ENCODE measurements at regions not wholly inside any gene's neighbourhood (a gene's known extent, or its start where the extent isn't known, plus 50 kb on each side); places are given as distances from the start of the nearest gene placed in this dataset.

DNA sequence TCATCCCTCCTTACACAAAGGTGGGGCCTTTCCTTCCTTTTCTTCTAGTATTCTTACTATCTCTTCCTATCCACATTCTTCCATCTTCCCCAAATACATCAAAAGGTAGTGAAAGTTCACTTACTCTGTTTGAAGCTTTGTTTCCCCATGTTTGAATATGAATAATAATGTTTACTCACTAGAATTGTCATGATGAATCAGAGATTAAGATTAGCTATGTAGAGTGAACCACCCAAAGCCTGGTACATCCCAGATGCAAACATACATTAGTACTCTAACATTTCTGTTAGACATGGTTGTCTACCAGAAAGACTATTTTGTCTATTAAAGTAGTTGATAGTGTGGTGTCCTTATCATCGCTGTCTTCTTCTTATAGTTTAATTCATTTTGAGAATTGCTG is 327.1 kb upstream of the TBC1D5 start:
- Histone ChIP-seq H3K27me3 (ENCODE audit: insufficient read depth, low read length) (no peaks in the 10 kb centered on the region), H3K23ac (ENCODE audit: low read length) (no peak overlapping the region), H2AK5ac (ENCODE audit: low read length) (no peak overlapping the region), H4K8ac (ENCODE audit: low read depth, low read length) (no peak overlapping the region), H4K91ac (ENCODE audit: low read depth, low read length) (no peak overlapping the region), H3K79me1 (ENCODE audit: low read length) (no peaks in the 10 kb centered on the region), H2BK12ac (ENCODE audit: low read length) (no peak overlapping the region), H3K79me2 (ENCODE audit: control insufficient read depth, insufficient read depth, low read length, poor library complexity) (no peaks in the 10 kb centered on the region), H2BK5ac (ENCODE audit: low read depth, low read length, poor library complexity) (no peak overlapping the region), H3K14ac (ENCODE audit: low read length) (no peak overlapping the region), H3K36me3 (ENCODE audit: control insufficient read depth in 1 of 2, insufficient read depth in 2 of 2, low read length in 2 of 2) (peaks cover 0 to 2% of the 10 kb centered on the region in 2 experiments), H2BK120ac (ENCODE audit: insufficient read depth, low read length, poor library complexity) (no peak overlapping the region), H3K4me1 (ENCODE audit: control insufficient read depth in 1 of 2, insufficient read depth in 2 of 2, low read length in 2 of 2) (no peaks in the 10 kb centered on the region), H3K27ac (ENCODE audit: low read depth, low read length) (no peak overlapping the region), H3K4me2 (ENCODE audit: low read length) (no peak overlapping the region), H3K4ac (ENCODE audit: low read depth, low read length) (no peak overlapping the region), H3K9me3 (ENCODE audit: insufficient read depth, low read depth, low read length) (no peaks in the 10 kb centered on the region), H3K9ac (ENCODE audit: low read length) (no peak overlapping the region), H3K4me3 (ENCODE audit: low read depth, low read length) (no peak overlapping the region), H4K12ac (ENCODE audit: low read depth, low read length) (no peak overlapping the region), H3K18ac (ENCODE audit: low read length) (no peak overlapping the region), H2AFZ (ENCODE audit: insufficient read depth, low read length, poor library complexity) (no peak overlapping the region)
- no peak for DNase-seq
- no CpG with 5 or more reads among the region's 1 CpG for WGBS (ENCODE audit: extremely low coverage, insufficient coverage, insufficient read length)

DNA sequence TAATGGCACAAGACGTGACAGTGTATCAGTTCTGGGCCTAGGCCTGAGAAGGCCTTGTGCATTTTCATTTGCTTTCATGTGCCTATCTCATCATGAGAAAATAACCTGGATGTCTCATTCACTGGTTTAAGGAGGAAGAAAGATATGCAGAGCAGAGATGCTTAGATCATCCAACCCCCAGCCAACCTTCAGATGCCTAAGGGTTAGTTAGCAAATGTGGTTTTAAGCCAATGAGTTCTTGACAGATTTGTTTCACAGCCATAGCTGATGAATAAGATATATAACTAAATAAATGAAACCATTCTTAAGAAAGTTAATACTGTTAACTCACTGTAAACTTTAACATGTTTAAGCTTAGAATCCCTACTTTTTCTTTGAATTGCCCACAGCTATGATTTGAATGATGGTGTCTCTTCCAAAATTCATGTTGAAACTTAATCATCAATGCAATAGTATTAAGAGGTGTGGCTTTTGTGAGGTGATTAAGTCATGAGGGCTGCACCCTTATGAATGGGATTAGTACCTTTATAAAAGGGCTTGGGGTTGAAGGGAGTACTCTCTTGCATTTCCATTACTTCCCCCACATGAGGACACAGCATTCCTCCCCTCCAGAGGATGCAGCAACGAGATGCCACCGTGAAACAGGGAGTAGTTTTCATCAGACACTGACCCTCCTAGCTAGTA is 324.6 kb upstream of the TBC1D5 start:
- Histone ChIP-seq H3K4me3 (ENCODE audit: low read depth, low read length) (no peak overlapping the region), H3K79me2 (ENCODE audit: control insufficient read depth, insufficient read depth, low read length, poor library complexity) (no peaks in the 10 kb centered on the region), H2BK12ac (ENCODE audit: low read length) (no peak overlapping the region), H3K18ac (ENCODE audit: low read length) (no peak overlapping the region), H3K9ac (ENCODE audit: low read length) (no peak overlapping the region), H3K4me1 (ENCODE audit: control insufficient read depth in 1 of 2, insufficient read depth in 2 of 2, low read length in 2 of 2) (no peaks in the 10 kb centered on the region), H3K4ac (ENCODE audit: low read depth, low read length) (no peak overlapping the region), H3K4me2 (ENCODE audit: low read length) (no peak overlapping the region), H3K27me3 (ENCODE audit: insufficient read depth, low read length) (no peaks in the 10 kb centered on the region), H4K91ac (ENCODE audit: low read depth, low read length) (no peak overlapping the region), H4K12ac (ENCODE audit: low read depth, low read length) (no peak overlapping the region), H3K14ac (ENCODE audit: low read length) (no peak overlapping the region), H3K36me3 (ENCODE audit: control insufficient read depth in 1 of 2, insufficient read depth in 2 of 2, low read length in 2 of 2) (peaks cover 0 to 2% of the 10 kb centered on the region in 2 experiments), H3K27ac (ENCODE audit: low read depth, low read length) (no peak overlapping the region), H4K8ac (ENCODE audit: low read depth, low read length) (no peak overlapping the region), H2BK120ac (ENCODE audit: insufficient read depth, low read length, poor library complexity) (no peak overlapping the region), H2AK5ac (ENCODE audit: low read length) (no peak overlapping the region), H3K79me1 (ENCODE audit: low read length) (no peaks in the 10 kb centered on the region), H2AFZ (ENCODE audit: insufficient read depth, low read length, poor library complexity) (no peak overlapping the region), H3K23ac (ENCODE audit: low read length) (peak overlapping the region; percentile 2), H3K9me3 (ENCODE audit: insufficient read depth, low read depth, low read length) (no peaks in the 10 kb centered on the region), H2BK5ac (ENCODE audit: low read depth, low read length, poor library complexity) (no peak overlapping the region)
- DNase-seq: no peak
- WGBS (ENCODE audit: extremely low coverage, insufficient coverage, insufficient read length): no CpG with 5 or more reads among the region's 3 CpGs

GRCh38 chr3:18064586-18064985 is 322.2 kb upstream of the TBC1D5 start:
- H2AFZ ChIP-seq (ENCODE audit: insufficient read depth, low read length, poor library complexity): no peak overlapping the region
- DNase-seq: no peak

GRCh38 chr3:18062657-18063025 is 320.2 kb upstream of the TBC1D5 start:
- no peak overlapping the region for H2BK5ac ChIP-seq (ENCODE audit: low read depth, low read length, poor library complexity)
- H4K12ac ChIP-seq (ENCODE audit: low read depth, low read length): no peak overlapping the region
- H3K4me1 ChIP-seq (ENCODE audit: control insufficient read depth in 1 of 2, insufficient read depth in 2 of 2, low read length in 2 of 2): no peaks in the 10 kb centered on the region
- H3K36me3 ChIP-seq (ENCODE audit: control insufficient read depth in 1 of 2, insufficient read depth in 2 of 2, low read length in 2 of 2): peaks cover 0 to 2% of the 10 kb centered on the region in 2 experiments
- H3K79me1 ChIP-seq (ENCODE audit: low read length): no peaks in the 10 kb centered on the region
- no peak overlapping the region for H3K27ac ChIP-seq (ENCODE audit: low read depth, low read length)
- H3K23ac ChIP-seq (ENCODE audit: low read length): no peak overlapping the region
- H2AFZ ChIP-seq (ENCODE audit: insufficient read depth, low read length, poor library complexity): no peak overlapping the region
- no peak overlapping the region for H3K9ac ChIP-seq (ENCODE audit: low read length)
- DNase-seq: no peak
- WGBS (ENCODE audit: extremely low coverage, insufficient coverage, insufficient read length): no CpG with 5 or more reads among the region's 3 CpGs
- no peak overlapping the region for H4K8ac ChIP-seq (ENCODE audit: low read depth, low read length)
- H2BK120ac ChIP-seq (ENCODE audit: insufficient read depth, low read length, poor library complexity): no peak overlapping the region
- H3K4me2 ChIP-seq (ENCODE audit: low read length): no peak overlapping the region
- no peak overlapping the region for H3K14ac ChIP-seq (ENCODE audit: low read length)
- H3K9me3 ChIP-seq (ENCODE audit: insufficient read depth, low read depth, low read length): no peaks in the 10 kb centered on the region
- H3K4ac ChIP-seq (ENCODE audit: low read depth, low read length): no peak overlapping the region
- no peaks in the 10 kb centered on the region for H3K79me2 ChIP-seq (ENCODE audit: control insufficient read depth, insufficient read depth, low read length, poor library complexity)
- no peak overlapping the region for H3K18ac ChIP-seq (ENCODE audit: low read length)
- no peak overlapping the region for H4K91ac ChIP-seq (ENCODE audit: low read depth, low read length)
- no peak overlapping the region for H3K4me3 ChIP-seq (ENCODE audit: low read depth, low read length)
- no peak overlapping the region for H2AK5ac ChIP-seq (ENCODE audit: low read length)
- no peak overlapping the region for H2BK12ac ChIP-seq (ENCODE audit: low read length)
- no peaks in the 10 kb centered on the region for H3K27me3 ChIP-seq (ENCODE audit: insufficient read depth, low read length)

More at GRCh38 chr3:18064586-18064985, 322.2 kb upstream of the TBC1D5 start:
- Histone ChIP-seq H4K8ac (ENCODE audit: low read depth, low read length) (no peak overlapping the region), H3K9ac (ENCODE audit: low read length) (no peak overlapping the region), H3K14ac (ENCODE audit: low read length) (no peak overlapping the region), H3K27ac (ENCODE audit: low read depth, low read length) (no peak overlapping the region), H4K12ac (ENCODE audit: low read depth, low read length) (no peak overlapping the region), H3K4me1 (ENCODE audit: control insufficient read depth in 1 of 2, insufficient read depth in 2 of 2, low read length in 2 of 2) (no peaks in the 10 kb centered on the region), H3K18ac (ENCODE audit: low read length) (no peak overlapping the region), H4K91ac (ENCODE audit: low read depth, low read length) (no peak overlapping the region), H3K36me3 (ENCODE audit: control insufficient read depth in 1 of 2, insufficient read depth in 2 of 2, low read length in 2 of 2) (peaks cover 0 to 2% of the 10 kb centered on the region in 2 experiments), H2AK5ac (ENCODE audit: low read length) (no peak overlapping the region), H3K9me3 (ENCODE audit: insufficient read depth, low read depth, low read length) (no peaks in the 10 kb centered on the region), H2BK120ac (ENCODE audit: insufficient read depth, low read length, poor library complexity) (no peak overlapping the region), H2BK5ac (ENCODE audit: low read depth, low read length, poor library complexity) (no peak overlapping the region), H3K4ac (ENCODE audit: low read depth, low read length) (no peak overlapping the region), H3K4me3 (ENCODE audit: low read depth, low read length) (no peak overlapping the region), H3K27me3 (ENCODE audit: insufficient read depth, low read length) (no peaks in the 10 kb centered on the region), H3K4me2 (ENCODE audit: low read length) (no peak overlapping the region), H3K79me1 (ENCODE audit: low read length) (no peaks in the 10 kb centered on the region), H3K79me2 (ENCODE audit: control insufficient read depth, insufficient read depth, low read length, poor library complexity) (no peaks in the 10 kb centered on the region), H2BK12ac (ENCODE audit: low read length) (no peak overlapping the region), H3K23ac (ENCODE audit: low read length) (no peak overlapping the region)
- WGBS (ENCODE audit: extremely low coverage, insufficient coverage, insufficient read length): no CpG with 5 or more reads among the region's 1 CpG
